ENCODE measurements at regions not wholly inside any gene's neighbourhood (a gene's known extent, or its start where the extent isn't known, plus 50 kb on each side); places are given as distances from the start of the nearest gene placed in this dataset.
"Not testable (repeated sequence)": the region's sequence is repeated elsewhere in the genome, so short reads cannot be mapped to it uniquely, and the experiment has no call there.

- Mint-ChIP-seq H3K27me3 (peaks cover 2% of the 10 kb centered on the region), H3K9me3 (no peaks in the 10 kb centered on the region), H3K36me3 (ENCODE audit: low read depth) (no peaks in the 10 kb centered on the region), H3K4me1 (no peaks in the 10 kb centered on the region), H3K4me3 (no peak overlapping the region), H3K27ac (no peak overlapping the region)
- DNase-seq: no peak
- ChIA-PET POLR2A (no interaction called here), CTCF (no interaction called here)
Measured at GRCh38 chr11:87892291-87892690, 283.0 kb downstream of the RAB38 start.

- H3K27me3 Mint-ChIP-seq: no peaks in the 10 kb centered on the region
- ChIA-PET CTCF (no interaction called here), POLR2A (no interaction called here)
- DNase-seq: no peak
- no peaks in the 10 kb centered on the region for H3K36me3 Mint-ChIP-seq (ENCODE audit: low read depth)
- H3K27ac Mint-ChIP-seq: no peak overlapping the region
- no peaks in the 10 kb centered on the region for H3K4me1 Mint-ChIP-seq
- no peaks in the 10 kb centered on the region for H3K9me3 Mint-ChIP-seq
- no peak overlapping the region for H3K4me3 Mint-ChIP-seq
Measured at GRCh38 chr11:87889126-87889525, 286.1 kb downstream of the RAB38 start.

DNA sequence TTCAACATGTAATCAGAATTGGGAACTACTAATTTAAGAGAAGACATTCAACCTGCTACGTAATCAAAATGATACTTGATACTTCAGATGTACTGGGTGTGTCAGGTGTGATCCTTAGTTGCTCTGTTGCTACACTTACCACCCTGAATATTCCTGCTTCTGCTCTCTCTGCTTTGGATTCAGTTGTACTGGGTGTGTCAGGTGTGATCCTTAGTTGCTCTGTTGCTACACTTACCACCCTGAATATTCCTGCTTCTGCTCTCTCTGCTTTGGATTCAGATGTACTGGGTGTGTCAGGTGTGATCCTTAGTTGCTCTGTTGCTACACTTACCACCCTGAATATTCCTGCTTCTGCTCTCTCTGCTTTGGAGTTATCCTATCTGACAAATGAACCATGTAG lies 290.2 kb downstream of the RAB38 start:
- H3K27me3 Mint-ChIP-seq; DNase-seq; CTCF ChIA-PET; H3K4me3 Mint-ChIP-seq; H3K27ac Mint-ChIP-seq; H3K36me3 Mint-ChIP-seq (ENCODE audit: low read depth); H3K4me1 Mint-ChIP-seq; POLR2A ChIA-PET; H3K9me3 Mint-ChIP-seq: not testable (repeated sequence)

GRCh38 chr11:87879118-87879517 lies 296.1 kb downstream of the RAB38 start:
- POLR2A ChIA-PET: no interaction called here
- Mint-ChIP-seq H3K27ac (no peak overlapping the region), H3K36me3 (ENCODE audit: low read depth) (no peaks in the 10 kb centered on the region), H3K4me3 (no peak overlapping the region), H3K27me3 (no peaks in the 10 kb centered on the region), H3K4me1 (no peaks in the 10 kb centered on the region), H3K9me3 (no peaks in the 10 kb centered on the region)
- CTCF ChIA-PET: interaction anchor here (1.2 kb wide), 1 partner anchor 673 kb away, joined by 5 read pairs; no protein-coding TSS in a partner anchor
- DNase-seq: no peak

DNA sequence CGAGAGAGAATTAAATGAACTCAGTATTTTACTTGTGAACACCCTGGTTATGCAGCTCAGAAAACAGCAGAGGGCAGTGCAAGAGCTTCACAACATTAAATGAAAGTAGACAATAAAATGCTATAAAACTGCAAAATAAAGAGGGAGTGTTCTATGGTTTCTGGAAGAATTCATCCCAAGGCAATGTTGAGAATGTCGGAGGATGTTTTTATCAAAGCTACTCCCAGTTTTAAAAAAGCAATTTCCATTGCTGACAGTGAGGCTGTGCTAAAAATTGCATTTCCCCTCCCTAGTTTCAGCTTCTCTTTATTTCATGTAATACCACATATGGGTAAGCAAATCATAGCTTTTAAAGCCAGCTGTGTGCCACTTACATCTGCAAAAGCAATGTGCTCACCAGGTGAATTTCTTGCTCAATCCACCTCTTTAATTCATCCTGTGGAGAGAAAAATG lies 296.8 kb downstream of the RAB38 start:
- H3K36me3 Mint-ChIP-seq (ENCODE audit: low read depth): no peaks in the 10 kb centered on the region
- no peaks in the 10 kb centered on the region for H3K27me3 Mint-ChIP-seq
- H3K4me1 Mint-ChIP-seq: no peaks in the 10 kb centered on the region
- no peaks in the 10 kb centered on the region for H3K9me3 Mint-ChIP-seq
- no peak for DNase-seq
- no peak overlapping the region for H3K27ac Mint-ChIP-seq
- CTCF ChIA-PET: interaction anchor here (0.6 to 1.2 kb wide), 2 partner anchors 78 to 674 kb away, joined by 3 to 5 read pairs; no protein-coding TSS in a partner anchor
- POLR2A ChIA-PET: no interaction called here
- no peak overlapping the region for H3K4me3 Mint-ChIP-seq

GRCh38 chr11:87871056-87871455 lies 304.2 kb downstream of the RAB38 start:
- Mint-ChIP-seq H3K27ac (no peak overlapping the region), H3K36me3 (ENCODE audit: low read depth) (no peaks in the 10 kb centered on the region), H3K4me3 (no peak overlapping the region), H3K4me1 (no peaks in the 10 kb centered on the region), H3K9me3 (no peaks in the 10 kb centered on the region), H3K27me3 (no peaks in the 10 kb centered on the region)
- ChIA-PET POLR2A (no interaction called here), CTCF (no interaction called here)
- DNase-seq: no peak

- H3K27ac Mint-ChIP-seq: no peak overlapping the region
- H3K9me3 Mint-ChIP-seq: no peaks in the 10 kb centered on the region
- no peak overlapping the region for H3K4me3 Mint-ChIP-seq
- CTCF ChIA-PET: no interaction called here
- H3K4me1 Mint-ChIP-seq: no peaks in the 10 kb centered on the region
- DNase-seq: no peak
- H3K36me3 Mint-ChIP-seq (ENCODE audit: low read depth): no peaks in the 10 kb centered on the region
- H3K27me3 Mint-ChIP-seq: no peaks in the 10 kb centered on the region
- POLR2A ChIA-PET: no interaction called here
Measured at GRCh38 chr11:87870086-87870485, 305.2 kb downstream of the RAB38 start.

DNA sequence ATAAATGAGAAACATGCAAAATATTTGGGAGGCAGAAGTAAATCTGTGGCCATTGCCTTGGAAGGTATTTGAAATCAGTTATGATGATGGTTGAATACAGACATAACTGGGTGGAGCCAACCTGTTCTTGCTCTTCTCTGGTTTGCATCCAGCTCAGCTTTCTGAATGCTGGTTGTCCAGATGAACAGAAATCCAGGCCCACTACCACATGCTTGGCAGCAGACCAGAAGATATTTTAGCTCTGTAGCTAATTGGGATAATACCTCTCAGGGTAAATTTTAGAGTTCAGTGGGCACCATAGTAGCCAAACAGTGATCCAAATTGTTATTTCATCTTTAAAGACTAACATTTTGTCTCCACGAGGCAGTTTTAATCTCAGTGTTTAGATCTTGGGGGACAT lies 308.3 kb downstream of the RAB38 start:
- H3K36me3 Mint-ChIP-seq (ENCODE audit: low read depth): no peaks in the 10 kb centered on the region

DNA sequence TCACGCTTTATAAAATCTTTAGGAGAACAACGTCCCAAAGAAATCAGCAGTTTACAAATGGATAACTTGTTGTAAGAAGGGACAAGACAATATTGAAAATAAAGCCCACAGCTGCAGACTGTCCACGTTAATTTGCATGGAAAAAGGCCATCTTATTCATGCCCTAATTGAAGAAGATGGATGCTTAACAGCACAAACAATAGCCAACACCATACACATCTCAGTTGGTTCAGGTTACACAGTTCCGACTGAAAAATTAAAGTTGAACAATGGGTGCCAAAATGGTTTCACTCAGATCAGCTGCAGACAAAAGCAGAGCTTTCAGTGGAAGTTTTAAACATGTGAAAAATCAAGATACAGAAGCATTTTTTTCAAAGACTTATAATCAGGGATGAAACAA lies 314.2 kb downstream of the RAB38 start:
- Mint-ChIP-seq H3K27ac (no peak overlapping the region), H3K4me3 (no peak overlapping the region), H3K36me3 (ENCODE audit: low read depth) (no peaks in the 10 kb centered on the region), H3K27me3 (no peaks in the 10 kb centered on the region), H3K4me1 (no peaks in the 10 kb centered on the region), H3K9me3 (no peaks in the 10 kb centered on the region)
- POLR2A ChIA-PET: no interaction called here
- DNase-seq: no peak
- CTCF ChIA-PET: no interaction called here

More for the DNA sequence above, 308.3 kb downstream of the RAB38 start:
- POLR2A ChIA-PET: no interaction called here
- Mint-ChIP-seq H3K4me1 (no peaks in the 10 kb centered on the region), H3K9me3 (no peaks in the 10 kb centered on the region), H3K4me3 (no peak overlapping the region), H3K27me3 (no peaks in the 10 kb centered on the region), H3K27ac (no peak overlapping the region)
- DNase-seq: no peak
- CTCF ChIA-PET: no interaction called here

- Mint-ChIP-seq H3K27ac (no peak overlapping the region), H3K36me3 (ENCODE audit: low read depth) (no peaks in the 10 kb centered on the region), H3K4me1 (no peaks in the 10 kb centered on the region), H3K4me3 (no peak overlapping the region), H3K9me3 (no peaks in the 10 kb centered on the region), H3K27me3 (no peaks in the 10 kb centered on the region)
- ChIA-PET CTCF (no interaction called here), POLR2A (no interaction called here)
- DNase-seq: no peak
Measured at GRCh38 chr11:87859636-87860035, 315.6 kb downstream of the RAB38 start.

DNA sequence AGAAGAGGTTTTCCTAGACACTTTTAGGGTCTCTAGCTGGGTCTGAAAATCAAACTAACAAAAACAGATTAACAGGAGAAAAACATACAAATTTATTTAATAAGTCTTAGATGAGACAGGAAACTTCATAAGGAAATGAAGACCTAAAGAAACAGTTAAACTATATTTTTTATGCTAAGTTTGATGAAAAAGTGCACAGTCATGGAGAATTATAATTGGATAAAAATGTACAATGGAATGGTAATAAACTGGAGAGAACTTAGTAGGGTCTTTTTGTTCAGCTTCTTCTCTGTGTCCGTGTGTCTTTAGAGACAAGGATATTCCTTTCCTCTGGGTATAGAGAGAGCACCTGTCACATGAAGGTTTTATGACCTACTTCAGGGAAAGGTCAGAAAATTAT lies 323.4 kb downstream of the RAB38 start:
- H3K27me3 Mint-ChIP-seq: no peaks in the 10 kb centered on the region
- H3K9me3 Mint-ChIP-seq: no peaks in the 10 kb centered on the region
- no peaks in the 10 kb centered on the region for H3K4me1 Mint-ChIP-seq
- H3K4me3 Mint-ChIP-seq: no peak overlapping the region
- CTCF ChIA-PET: no interaction called here
- no peak for DNase-seq
- H3K36me3 Mint-ChIP-seq (ENCODE audit: low read depth): no peaks in the 10 kb centered on the region
- H3K27ac Mint-ChIP-seq: no peak overlapping the region
- POLR2A ChIA-PET: no interaction called here

DNA sequence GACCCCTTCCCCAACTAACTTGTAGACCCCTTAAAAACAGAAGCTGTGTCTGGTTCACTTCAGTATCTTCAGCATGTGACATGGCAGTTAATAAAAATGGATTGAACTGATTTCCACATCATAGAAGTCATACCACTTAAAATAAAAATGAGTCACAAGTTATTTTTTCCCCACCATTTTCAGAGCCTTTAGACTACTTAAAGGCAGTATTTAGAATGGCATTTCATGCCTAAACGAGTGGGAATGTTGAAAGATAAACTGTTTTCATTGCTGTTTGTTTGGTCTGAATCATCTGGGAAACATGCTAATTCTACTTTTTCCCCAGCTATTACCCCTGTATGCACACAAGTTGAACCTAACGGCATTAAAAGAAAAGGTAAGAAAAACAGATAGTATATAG lies 324.0 kb downstream of the RAB38 start:
- no peaks in the 10 kb centered on the region for H3K4me1 Mint-ChIP-seq
- H3K27ac Mint-ChIP-seq: no peak overlapping the region
- H3K4me3 Mint-ChIP-seq: no peak overlapping the region
- no peaks in the 10 kb centered on the region for H3K9me3 Mint-ChIP-seq
- H3K27me3 Mint-ChIP-seq: no peaks in the 10 kb centered on the region
- ChIA-PET POLR2A (no interaction called here), CTCF (interaction anchor here (0.7 kb wide), 1 partner anchor 513 kb away, joined by 4 read pairs; no protein-coding TSS in a partner anchor)
- no peaks in the 10 kb centered on the region for H3K36me3 Mint-ChIP-seq (ENCODE audit: low read depth)
- no peak for DNase-seq

GRCh38 chr11:87849216-87849615 lies 326.0 kb downstream of the RAB38 start:
- DNase-seq: no peak
- Mint-ChIP-seq H3K27ac (no peak overlapping the region), H3K4me3 (no peak overlapping the region), H3K36me3 (ENCODE audit: low read depth) (no peaks in the 10 kb centered on the region), H3K9me3 (no peaks in the 10 kb centered on the region), H3K4me1 (no peaks in the 10 kb centered on the region), H3K27me3 (no peaks in the 10 kb centered on the region)
- POLR2A ChIA-PET: no interaction called here
- CTCF ChIA-PET: no interaction called here

DNA sequence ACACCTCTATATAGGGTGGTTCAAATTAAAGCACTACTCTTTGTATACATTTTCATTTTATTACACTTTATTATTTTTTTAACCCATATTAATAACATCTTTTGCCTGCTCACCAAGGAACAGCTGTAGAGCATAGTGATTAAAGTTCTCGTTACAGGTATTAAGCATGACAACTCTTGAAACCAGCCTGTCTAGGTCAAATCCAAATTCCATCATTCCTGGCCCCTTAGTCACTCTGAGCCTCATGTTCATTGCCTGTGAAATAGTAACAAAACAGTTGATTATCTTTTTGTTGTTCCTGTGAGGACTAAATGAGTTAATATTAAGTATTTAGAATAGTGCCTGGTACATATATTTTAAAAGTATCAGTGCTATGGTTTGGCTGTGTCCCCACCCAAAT lies 334.5 kb downstream of the RAB38 start:
- H3K9me3 Mint-ChIP-seq: peaks cover 4% of the 10 kb centered on the region
- no peaks in the 10 kb centered on the region for H3K27me3 Mint-ChIP-seq
- no peaks in the 10 kb centered on the region for H3K4me1 Mint-ChIP-seq
- no peak overlapping the region for H3K27ac Mint-ChIP-seq
- ChIA-PET POLR2A (no interaction called here), CTCF (no interaction called here)
- no peaks in the 10 kb centered on the region for H3K36me3 Mint-ChIP-seq (ENCODE audit: low read depth)
- DNase-seq: no peak
- H3K4me3 Mint-ChIP-seq: no peak overlapping the region

DNA sequence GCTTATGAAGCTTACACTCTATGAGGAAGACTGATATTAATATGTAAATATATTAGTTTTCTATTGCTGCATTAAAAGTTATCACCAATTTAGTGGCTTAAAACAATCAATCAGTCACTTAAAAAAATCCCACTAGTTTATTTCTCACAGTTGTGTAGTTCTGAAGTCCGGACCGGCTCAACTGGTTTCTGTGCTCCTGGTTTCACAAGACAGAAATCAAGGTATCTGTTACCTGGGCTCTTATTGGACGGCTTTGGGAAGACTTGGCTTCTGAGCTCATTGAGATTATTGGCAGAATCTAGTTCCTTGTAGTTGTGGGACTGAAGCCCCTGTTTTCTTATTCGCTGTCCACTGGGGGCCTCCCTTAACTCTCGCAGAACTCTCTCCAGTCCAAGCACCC lies 343.0 kb downstream of the RAB38 start:
- H3K36me3 Mint-ChIP-seq (ENCODE audit: low read depth): no peaks in the 10 kb centered on the region
- POLR2A ChIA-PET: no interaction called here
- H3K27ac Mint-ChIP-seq: no peak overlapping the region
- H3K9me3 Mint-ChIP-seq: no peaks in the 10 kb centered on the region
- H3K4me1 Mint-ChIP-seq: no peaks in the 10 kb centered on the region
- no peak overlapping the region for H3K4me3 Mint-ChIP-seq
- DNase-seq: no peak
- H3K27me3 Mint-ChIP-seq: no peaks in the 10 kb centered on the region
- CTCF ChIA-PET: no interaction called here
